ENCODE measurements at regions not wholly inside any gene's neighbourhood (a gene's known extent, or its start where the extent isn't known, plus 50 kb on each side); places are given as distances from the start of the nearest gene placed in this dataset.

- no peak for DNase-seq
Measured at GRCh38 chr4:17094876-17095210, 196.4 kb upstream of the LDB2 start.

- no peak for DNase-seq
Measured at GRCh38 chr4:17094159-17094875, 195.9 kb upstream of the LDB2 start.

- DNase-seq, result no peak
Measured at GRCh38 chr4:17093481-17093880, 195.0 kb upstream of the LDB2 start.

- no peak for DNase-seq
Measured at GRCh38 chr4:17092736-17093437, 194.4 kb upstream of the LDB2 start.

- DNase-seq, result no peak
Measured at GRCh38 chr4:17091104-17091503, 192.7 kb upstream of the LDB2 start.

GRCh38 chr4:17090063-17090462, 191.6 kb upstream of the LDB2 start:
- no peak for DNase-seq

- DNase-seq, result no peak
Measured at GRCh38 chr4:17085416-17085815, 187.0 kb upstream of the LDB2 start.

GRCh38 chr4:17082186-17082585, 183.7 kb upstream of the LDB2 start:
- no peak for DNase-seq

- DNase-seq, result no peak
Measured at GRCh38 chr4:17081179-17081578, 182.7 kb upstream of the LDB2 start.

- DNase-seq, result no peak
Measured at GRCh38 chr4:17077105-17077504, 178.7 kb upstream of the LDB2 start.

GRCh38 chr4:17072483-17072882, 174.0 kb upstream of the LDB2 start:
- no peak for DNase-seq

- no peak for DNase-seq
Measured at GRCh38 chr4:17068891-17069290, 170.4 kb upstream of the LDB2 start.

GRCh38 chr4:17068392-17068791, 169.9 kb upstream of the LDB2 start:
- no peak for DNase-seq

GRCh38 chr4:17066972-17067371, 168.5 kb upstream of the LDB2 start:
- DNase-seq, result no peak

GRCh38 chr4:17066236-17066635, 167.8 kb upstream of the LDB2 start:
- no peak for DNase-seq

- DNase-seq, result no peak
Measured at GRCh38 chr4:17065821-17066220, 167.4 kb upstream of the LDB2 start.

- no peak for DNase-seq
Measured at GRCh38 chr4:17064959-17065358, 166.5 kb upstream of the LDB2 start.

- no peak for DNase-seq
Measured at GRCh38 chr4:17063888-17064287, 165.4 kb upstream of the LDB2 start.

GRCh38 chr4:17060230-17060629, 161.8 kb upstream of the LDB2 start:
- DNase-seq, result no peak

GRCh38 chr4:17058916-17059741, 160.7 kb upstream of the LDB2 start:
- DNase-seq, result no peak

- no peak for DNase-seq
Measured at GRCh38 chr4:17058536-17058915, 160.1 kb upstream of the LDB2 start.

- DNase-seq, result no peak
Measured at GRCh38 chr4:17057035-17057434, 158.6 kb upstream of the LDB2 start.

GRCh38 chr4:17055788-17056187, 157.3 kb upstream of the LDB2 start:
- no peak for DNase-seq

GRCh38 chr4:17045866-17046265, 147.4 kb upstream of the LDB2 start:
- DNase-seq, result no peak

Data from AML-193 (cell line).